ENCODE measurements at regions not wholly inside any gene's neighbourhood (a gene's known extent, or its start where the extent isn't known, plus 50 kb on each side); places are given as distances from the start of the nearest gene placed in this dataset.

- H3K27ac ChIP-seq (ENCODE audit: low read depth in 1 of 2, low read length in 2 of 2) = no peak overlapping the region
- no peak overlapping the region for H3K27ac Mint-ChIP-seq
- peaks cover 0 to 4% of the 10 kb centered on the region in 2 donors for H3K9me3 ChIP-seq (replicated peaks in 1 of 2; ENCODE audit: control insufficient read depth in 1 of 2, insufficient read depth in 1 of 2, low read length in 2 of 2)
- H3K36me3 ChIP-seq (replicated peaks in 1 of 2; ENCODE audit: control insufficient read depth in 1 of 2, insufficient read depth in 2 of 2, low read length in 2 of 2) = no peaks in the 10 kb centered on the region
- WGBS (ENCODE audit: insufficient coverage) = no CpG with 5 or more reads among the region's 2 CpGs
- peaks cover 6 to 21% (median 9%) of the 10 kb centered on the region in 7 donors for H3K9me3 Mint-ChIP-seq
- H3K36me3 Mint-ChIP-seq = no peaks in the 10 kb centered on the region
- intact Hi-C loops (cut with micrococcal nuclease) = no loop called here
- H3K27me3 Mint-ChIP-seq (ENCODE audit: low read depth in 3 of 3) = peaks cover 0 to 1% (median 0%) of the 10 kb centered on the region in 3 donors
- H3K4me3 Mint-ChIP-seq = no peak overlapping the region
- DNase-seq = no peak
- no peak overlapping the region for H3K9ac ChIP-seq (ENCODE audit: insufficient read depth, low read length, poor library complexity, severe bottlenecking)
- no peak for TF ChIP-seq CTCF (IDR thresholded peaks at IDR 0.05)
- H3K4me2 ChIP-seq (replicated peaks; ENCODE audit: extremely low read depth, low read length, poor library complexity, severe bottlenecking) = no peak overlapping the region
- H4K20me1 ChIP-seq (ENCODE audit: insufficient read depth, low read length) = no peaks in the 10 kb centered on the region
- H3K27me3 ChIP-seq (ENCODE audit: control insufficient read depth in 2 of 2, insufficient read depth in 2 of 2, low read length in 2 of 2) = no peaks in the 10 kb centered on the region
- H2AFZ ChIP-seq (ENCODE audit: insufficient read depth, low read depth, low read length, poor library complexity, severe bottlenecking) = no peak overlapping the region
- H3K4me1 Mint-ChIP-seq = no peaks in the 10 kb centered on the region
- no peaks in the 10 kb centered on the region for H3K79me2 ChIP-seq (ENCODE audit: insufficient read depth, low read length)
- H3K4me1 ChIP-seq (ENCODE audit: control insufficient read depth in 1 of 2, insufficient read depth in 2 of 2, low read length in 2 of 2) = no peaks in the 10 kb centered on the region
- no peak overlapping the region for H3K4me3 ChIP-seq (replicated peaks in 1 of 3; ENCODE audit: low read depth in 2 of 3, low read length in 3 of 3)
Observed at GRCh38 chr12:30564394-30564793, 131.3 kb downstream of the IPO8 start.

- Histone ChIP-seq H3K36me3 (replicated peaks in 1 of 2; ENCODE audit: control insufficient read depth in 1 of 2, insufficient read depth in 2 of 2, low read length in 2 of 2) (no peaks in the 10 kb centered on the region), H4K20me1 (ENCODE audit: insufficient read depth, low read length) (no peaks in the 10 kb centered on the region), H3K9ac (ENCODE audit: insufficient read depth, low read length, poor library complexity, severe bottlenecking) (no peak overlapping the region), H3K4me3 (replicated peaks in 1 of 3; ENCODE audit: low read depth in 2 of 3, low read length in 3 of 3) (no peak overlapping the region), H3K27me3 (ENCODE audit: control insufficient read depth in 2 of 2, insufficient read depth in 2 of 2, low read length in 2 of 2) (no peaks in the 10 kb centered on the region), H3K4me2 (replicated peaks; ENCODE audit: extremely low read depth, low read length, poor library complexity, severe bottlenecking) (no peak overlapping the region), H2AFZ (ENCODE audit: insufficient read depth, low read depth, low read length, poor library complexity, severe bottlenecking) (no peak overlapping the region), H3K9me3 (replicated peaks in 1 of 2; ENCODE audit: control insufficient read depth in 1 of 2, insufficient read depth in 1 of 2, low read length in 2 of 2) (peaks cover 6 to 16% of the 10 kb centered on the region in 2 donors), H3K4me1 (ENCODE audit: control insufficient read depth in 1 of 2, insufficient read depth in 2 of 2, low read length in 2 of 2) (no peaks in the 10 kb centered on the region), H3K27ac (ENCODE audit: low read depth in 1 of 2, low read length in 2 of 2) (no peak overlapping the region), H3K79me2 (ENCODE audit: insufficient read depth, low read length) (no peaks in the 10 kb centered on the region)
- no peak for DNase-seq
- intact Hi-C loops (cut with micrococcal nuclease) = no loop called here
- 71% methylated on average over 1 of the region's 1 CpG for WGBS (ENCODE audit: insufficient coverage)
- no peak overlapping the region for H3K4me3 Mint-ChIP-seq
- no peaks in the 10 kb centered on the region for H3K4me1 Mint-ChIP-seq
- H3K36me3 Mint-ChIP-seq = no peaks in the 10 kb centered on the region
- H3K27me3 Mint-ChIP-seq (ENCODE audit: low read depth in 3 of 3) = peaks cover 0 to 1% (median 0%) of the 10 kb centered on the region in 3 donors
- H3K9me3 Mint-ChIP-seq = peaks cover 11 to 20% (median 17%) of the 10 kb centered on the region in 7 donors
- no peak for TF ChIP-seq CTCF (IDR thresholded peaks at IDR 0.05)
- H3K27ac Mint-ChIP-seq = no peak overlapping the region
Observed at GRCh38 chr12:30548203-30548602, 147.5 kb downstream of the IPO8 start.
